Daoy (cell line): ENCODE measurements at regions not wholly inside any gene's neighbourhood (a gene's known extent, or its start where the extent isn't known, plus 50 kb on each side); places are given as distances from the start of the nearest gene placed in this dataset.
"Not testable (repeated sequence)": the region's sequence is repeated elsewhere in the genome, so short reads cannot be mapped to it uniquely, and the experiment has no call there.

Source experiments
- DNase-seq: peaks from one replicate; pipeline ENCODE4 v3.0.0-alpha.2; 2015; ENCODE audit warnings: low read depth

GRCh38 chr12:38016602-38017001 lies 300.0 kb upstream of the ALG10B start:
- no peak for DNase-seq

GRCh38 chr12:38025916-38026315 lies 290.7 kb upstream of the ALG10B start:
- DNase-seq = no peak

GRCh38 chr12:38053113-38053512 lies 263.5 kb upstream of the ALG10B start:
- DNase-seq = no peak

- peak; percentile 84 for DNase-seq
Observed at GRCh38 chr12:38053655-38054464, 262.7 kb upstream of the ALG10B start.

- DNase-seq = peak; percentile 84
Observed at GRCh38 chr12:38056701-38057689, 259.6 kb upstream of the ALG10B start.

- no peak for DNase-seq
Observed at GRCh38 chr12:38099686-38100085, 216.9 kb upstream of the ALG10B start.

GRCh38 chr12:38101753-38102152 lies 214.8 kb upstream of the ALG10B start:
- DNase-seq = no peak

- peak; percentile 71 for DNase-seq
Observed at GRCh38 chr12:38102197-38102596, 214.4 kb upstream of the ALG10B start.

- DNase-seq = no peak
Observed at GRCh38 chr12:38110026-38110699, 206.4 kb upstream of the ALG10B start.

GRCh38 chr12:38113991-38114390 lies 202.6 kb upstream of the ALG10B start:
- peak; percentile 54 for DNase-seq

GRCh38 chr12:38116968-38117367 lies 199.6 kb upstream of the ALG10B start:
- no peak for DNase-seq

GRCh38 chr12:38118632-38119031 lies 197.9 kb upstream of the ALG10B start:
- no peak for DNase-seq

GRCh38 chr12:38120438-38120837 lies 196.1 kb upstream of the ALG10B start:
- no peak for DNase-seq

GRCh38 chr12:38123028-38123427 lies 193.5 kb upstream of the ALG10B start:
- not testable (repeated sequence) for DNase-seq

- no peak for DNase-seq
Observed at GRCh38 chr12:38123566-38124246, 192.9 kb upstream of the ALG10B start.

GRCh38 chr12:38124247-38125012 lies 192.1 kb upstream of the ALG10B start:
- no peak for DNase-seq

- DNase-seq = no peak
Observed at GRCh38 chr12:38132139-38132538, 184.4 kb upstream of the ALG10B start.

- DNase-seq = no peak
Observed at GRCh38 chr12:38137287-38137686, 179.3 kb upstream of the ALG10B start.

- no peak for DNase-seq
Observed at GRCh38 chr12:38137716-38138115, 178.9 kb upstream of the ALG10B start.
